Kidney glomerular epithelial cell (primary cell): ENCODE measurements at regions not wholly inside any gene's neighbourhood (a gene's known extent, or its start where the extent isn't known, plus 50 kb on each side); places are given as distances from the start of the nearest gene placed in this dataset.
A peak's percentile ranks its signal among the peaks of the same experiment; 100 is the strongest.

Source experiments
- DNase-seq: peaks from one replicate; lab custom pipeline; 2025; lab: John Stamatoyannopoulos, UW

- no peak for DNase-seq
These were observed 239.9 kb upstream of the ZMIZ1 start for GRCh38 chr10:78828647-78829539.

GRCh38 chr10:78829565-78829964 lies 239.2 kb upstream of the ZMIZ1 start:
- DNase-seq: no peak

- peak; percentile 26 for DNase-seq
These were observed 238.4 kb upstream of the ZMIZ1 start for GRCh38 chr10:78830062-78830975.

- DNase-seq: no peak
These were observed 237.8 kb upstream of the ZMIZ1 start for GRCh38 chr10:78830976-78831375.

GRCh38 chr10:78831461-78831860 lies 237.3 kb upstream of the ZMIZ1 start:
- DNase-seq: no peak

GRCh38 chr10:78832281-78832680 lies 236.5 kb upstream of the ZMIZ1 start:
- DNase-seq: no peak

- DNase-seq: no peak
These were observed 230.6 kb upstream of the ZMIZ1 start for GRCh38 chr10:78838141-78838657.

- no peak for DNase-seq
These were observed 225.3 kb upstream of the ZMIZ1 start for GRCh38 chr10:78843495-78843894.

- no peak for DNase-seq
These were observed 223.7 kb upstream of the ZMIZ1 start for GRCh38 chr10:78844960-78845607.

GRCh38 chr10:78846071-78846470 lies 222.7 kb upstream of the ZMIZ1 start:
- no peak for DNase-seq

GRCh38 chr10:78846760-78847159 lies 222.0 kb upstream of the ZMIZ1 start:
- no peak for DNase-seq

- no peak for DNase-seq
These were observed 221.3 kb upstream of the ZMIZ1 start for GRCh38 chr10:78847485-78847884.

GRCh38 chr10:78849115-78849514 lies 219.7 kb upstream of the ZMIZ1 start:
- no peak for DNase-seq

GRCh38 chr10:78849731-78850130 lies 219.0 kb upstream of the ZMIZ1 start:
- no peak for DNase-seq

GRCh38 chr10:78850644-78851435 lies 217.9 kb upstream of the ZMIZ1 start:
- DNase-seq: no peak

GRCh38 chr10:78851647-78852046 lies 217.1 kb upstream of the ZMIZ1 start:
- DNase-seq: no peak

- DNase-seq: no peak
These were observed 216.1 kb upstream of the ZMIZ1 start for GRCh38 chr10:78852466-78853240.

GRCh38 chr10:78853864-78854263 lies 214.9 kb upstream of the ZMIZ1 start:
- DNase-seq: no peak

GRCh38 chr10:78856421-78856820 lies 212.3 kb upstream of the ZMIZ1 start:
- no peak for DNase-seq

GRCh38 chr10:78857193-78857592 lies 211.6 kb upstream of the ZMIZ1 start:
- no peak for DNase-seq

- DNase-seq: no peak
These were observed 209.5 kb upstream of the ZMIZ1 start for GRCh38 chr10:78859266-78859665.
